Cardiac fibroblast (primary cell): ENCODE measurements at regions not wholly inside any gene's neighbourhood (a gene's known extent, or its start where the extent isn't known, plus 50 kb on each side); places are given as distances from the start of the nearest gene placed in this dataset.

Experiments
- DNase-seq, 2 donors: peaks; one replicate each; pipeline versions ENCODE4 v3.0.0 to v3.0.0-alpha.2; 2010; ENCODE audit warnings: low read depth in 2 of 2
- H3K4me3 ChIP-seq, 2 donors: replicated peaks in 1 of 2; 1 replicate in 1 of 2; 2 replicates in 1 of 2; pipeline ENCODE4 v1.5.1; 2011; ENCODE audit warnings: low read depth in 2 of 2, low read length in 2 of 2, mild to moderate bottlenecking in 2 of 2, moderate library complexity in 1 of 2
- TF ChIP-seq, protein P1 (sequence below): IDR thresholded peaks from one replicate; pipeline ENCODE4 v1.5.1; 2011; ENCODE audit warnings: low read depth, mild to moderate bottlenecking, low read length, inconsistent platforms

DNA sequence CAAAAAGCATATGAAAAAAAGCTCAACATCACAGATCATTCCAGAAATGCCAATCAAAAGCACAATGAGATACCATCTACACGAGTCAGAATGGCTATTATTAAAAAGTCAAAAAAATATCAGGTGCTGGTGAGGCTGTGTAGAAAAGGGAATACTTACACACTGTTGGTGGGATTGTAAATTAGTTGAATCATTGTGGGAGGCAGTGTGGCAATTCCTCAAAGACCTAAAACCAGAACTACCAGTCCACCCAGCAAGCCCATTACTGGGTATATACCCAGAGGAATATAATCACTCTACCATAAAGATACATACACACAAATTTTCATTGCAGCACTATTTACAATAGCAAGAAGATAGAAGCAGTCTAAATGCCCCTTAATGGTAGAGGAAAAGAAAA lies 529.9 kb downstream of the SLITRK1 start:
- no peak overlapping the region for H3K4me3 ChIP-seq
- TF ChIP-seq, protein P1, sequence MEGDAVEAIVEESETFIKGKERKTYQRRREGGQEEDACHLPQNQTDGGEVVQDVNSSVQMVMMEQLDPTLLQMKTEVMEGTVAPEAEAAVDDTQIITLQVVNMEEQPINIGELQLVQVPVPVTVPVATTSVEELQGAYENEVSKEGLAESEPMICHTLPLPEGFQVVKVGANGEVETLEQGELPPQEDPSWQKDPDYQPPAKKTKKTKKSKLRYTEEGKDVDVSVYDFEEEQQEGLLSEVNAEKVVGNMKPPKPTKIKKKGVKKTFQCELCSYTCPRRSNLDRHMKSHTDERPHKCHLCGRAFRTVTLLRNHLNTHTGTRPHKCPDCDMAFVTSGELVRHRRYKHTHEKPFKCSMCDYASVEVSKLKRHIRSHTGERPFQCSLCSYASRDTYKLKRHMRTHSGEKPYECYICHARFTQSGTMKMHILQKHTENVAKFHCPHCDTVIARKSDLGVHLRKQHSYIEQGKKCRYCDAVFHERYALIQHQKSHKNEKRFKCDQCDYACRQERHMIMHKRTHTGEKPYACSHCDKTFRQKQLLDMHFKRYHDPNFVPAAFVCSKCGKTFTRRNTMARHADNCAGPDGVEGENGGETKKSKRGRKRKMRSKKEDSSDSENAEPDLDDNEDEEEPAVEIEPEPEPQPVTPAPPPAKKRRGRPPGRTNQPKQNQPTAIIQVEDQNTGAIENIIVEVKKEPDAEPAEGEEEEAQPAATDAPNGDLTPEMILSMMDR, result no peak
- no peak for DNase-seq

DNA sequence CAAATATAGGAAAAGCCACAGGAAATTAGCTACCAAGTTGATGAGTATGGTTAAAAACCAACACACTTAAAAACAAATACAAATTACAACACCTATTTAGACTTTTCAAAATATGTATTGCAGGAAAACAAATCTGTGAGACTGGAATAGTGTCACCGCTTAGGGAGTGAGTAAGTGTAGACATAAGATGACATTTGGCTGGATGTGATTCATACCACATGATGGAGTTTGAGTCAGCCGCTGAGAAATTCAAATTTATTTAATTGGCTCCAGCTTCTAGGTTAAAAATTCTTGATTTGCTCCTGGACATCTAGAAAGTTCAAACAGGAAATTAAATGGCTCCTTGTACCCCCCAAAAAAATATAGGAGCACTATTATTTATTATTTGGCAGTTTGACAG lies 531.7 kb downstream of the SLITRK1 start:
- TF ChIP-seq, protein P1, result no peak
- peak; percentile 5 to 65 for DNase-seq

DNA sequence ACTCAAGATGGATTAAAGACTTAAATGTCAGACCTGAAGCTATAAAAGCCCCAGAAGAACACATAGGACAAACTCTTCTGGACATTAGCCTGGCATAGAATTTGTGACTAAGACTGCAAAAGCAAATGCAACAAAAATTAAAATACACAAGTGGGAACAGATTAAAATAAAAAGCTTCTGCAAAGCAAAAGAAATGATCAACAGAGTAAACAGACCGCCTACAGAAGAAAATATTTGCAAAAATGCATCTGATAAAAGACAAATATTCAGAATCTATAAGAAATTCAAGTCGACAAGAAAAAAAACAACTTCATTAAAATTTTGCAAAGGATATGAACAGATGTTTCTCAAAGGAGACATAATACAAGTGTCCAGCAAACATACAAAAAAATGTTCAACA lies 537.8 kb downstream of the SLITRK1 start:
- DNase-seq, result no peak

More for the DNA sequence above, 531.7 kb downstream of the SLITRK1 start:
- H3K4me3 ChIP-seq, result no peak overlapping the region

DNA sequence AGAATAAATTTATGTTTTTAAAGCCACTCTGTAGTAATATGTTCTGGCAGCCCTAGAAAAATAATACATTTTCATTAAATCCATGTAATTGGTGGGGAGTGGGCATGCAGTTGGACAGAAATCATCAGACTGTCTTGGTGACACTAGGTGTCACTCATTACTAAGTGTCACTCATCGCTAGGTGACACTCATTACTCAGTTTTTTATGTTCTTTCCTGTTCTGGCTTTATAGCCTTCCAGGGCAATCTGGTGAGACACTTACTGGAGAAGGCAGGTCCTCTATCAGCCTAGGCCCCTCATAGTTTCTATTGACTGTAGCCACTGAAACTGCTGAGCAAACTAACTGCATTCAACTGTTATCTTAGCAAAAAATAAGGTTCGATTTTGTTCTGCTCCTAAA lies 542.1 kb downstream of the SLITRK1 start:
- no peak overlapping the region for H3K4me3 ChIP-seq
- no peak for DNase-seq
- TF ChIP-seq, protein P1, result no peak

More for the DNA sequence above, 537.8 kb downstream of the SLITRK1 start:
- TF ChIP-seq, protein P1, result no peak
- H3K4me3 ChIP-seq, result no peak overlapping the region

DNA sequence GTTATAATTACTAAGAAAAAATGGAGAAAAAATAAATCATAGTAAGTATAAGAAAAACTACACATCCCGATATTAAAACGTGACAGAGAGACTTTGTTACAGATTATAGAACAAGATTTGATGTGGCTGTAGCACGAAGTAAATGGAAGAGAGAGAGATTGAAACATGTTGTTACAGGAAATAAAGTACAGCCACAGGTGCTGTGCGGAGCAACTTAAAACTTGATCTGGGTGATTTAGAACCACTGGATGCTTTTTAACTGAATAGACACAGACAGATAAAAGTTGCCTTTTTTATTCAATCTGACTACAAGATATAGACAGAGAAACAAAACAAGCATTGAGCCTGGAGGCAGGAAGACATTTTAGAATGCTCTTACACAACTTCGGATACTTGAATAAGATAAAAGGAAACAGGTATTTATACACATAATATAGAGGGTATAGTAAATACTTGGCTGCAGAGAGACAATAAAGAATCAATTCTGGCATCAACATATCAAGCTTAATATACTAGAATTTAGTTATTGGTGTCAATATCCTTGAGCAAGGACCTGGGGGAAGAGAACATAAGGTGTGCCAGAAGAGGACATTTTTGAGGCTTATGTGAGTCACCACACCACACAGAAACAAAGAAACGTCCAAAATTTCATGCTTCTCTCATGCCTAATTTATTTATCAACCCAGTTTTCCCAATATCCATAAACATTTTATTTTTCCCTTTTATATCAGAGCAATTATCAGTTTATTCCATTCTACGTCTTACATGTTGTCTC lies 548.5 kb downstream of the SLITRK1 start:
- DNase-seq, result no peak
- TF ChIP-seq, protein P1, result no peak

DNA sequence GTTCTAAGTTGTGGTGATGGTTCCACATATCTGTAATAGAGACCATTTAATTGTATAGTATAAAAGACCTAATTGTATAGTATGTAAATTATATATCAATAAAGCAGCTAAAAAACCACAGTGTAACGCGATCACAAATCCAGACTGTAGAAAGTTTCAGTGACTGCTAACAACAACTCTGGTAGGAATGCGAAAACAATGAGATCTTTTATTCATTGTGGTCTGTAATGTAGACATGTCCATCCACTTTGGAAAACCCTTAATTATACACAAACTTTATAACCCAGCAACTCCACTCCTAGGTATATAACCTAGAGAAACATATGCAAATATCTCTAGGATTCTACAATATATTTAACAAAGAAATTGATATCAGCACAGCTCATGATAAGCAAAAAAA lies 549.5 kb downstream of the SLITRK1 start:
- DNase-seq, result no peak
- no peak overlapping the region for H3K4me3 ChIP-seq
- TF ChIP-seq, protein P1, result no peak

More for the DNA sequence above, 548.5 kb downstream of the SLITRK1 start:
- H3K4me3 ChIP-seq, result no peak overlapping the region
